K562 (cell line): ENCODE measurements at regions not wholly inside any gene's neighbourhood (a gene's known extent, or its start where the extent isn't known, plus 50 kb on each side); places are given as distances from the start of the nearest gene placed in this dataset.

Experiments
- ATAC-seq: fragments of 200-7000 bp; cut with Tn5 transposase; 3 replicates; pipeline ENCODE4 v1.9.1; 2020; ENCODE audit warnings: moderate library complexity
- BruUV-seq: library from RNA; stranded (reverse); fragments of 400-500 nt; replicated peaks from 2 replicates; lab custom pipeline; 2021; lab: Mats Ljungman, UMichigan
- CTCF ChIA-PET: fragments of 300-600 bp; formaldehyde crosslinking; extraction: SDS; loops from one replicate; lab custom pipeline; 2021; ENCODE audit warnings: low intra/inter-chr PET ratio; lab: Yijun Ruan, JAX
- POLR2A ChIA-PET: fragments of 300-600, 350-650 bp; sonication (Branson Sonifier 250); formaldehyde crosslinking; extraction: SDS; loops from one replicate; lab custom pipeline; 2021; ENCODE audit warnings: antibody characterized with exemption, inconsistent platforms; lab: Yijun Ruan, JAX
- DNase-seq, 4 experiments: peaks; one replicate each; pipeline versions ENCODE4 v3.0.0 to v3.0.0-alpha.2; 2011 to 2018; ENCODE audit warnings: low spot score in 3 of 4, mixed read lengths in 3 of 4; ENCODE audit errors: extremely low read depth in 1 of 4
- FAIRE-seq: peaks from 2 replicates; lab custom pipeline; 2011; peaks lifted over from hg19 to GRCh38; lab: Jason Lieb, UNC
- H2AFZ ChIP-seq: 2 replicates; pipeline ENCODE4 v1.6.0; 2011; ENCODE audit warnings: low read depth, low read length, control low read depth, inconsistent platforms
- H3K27ac ChIP-seq: fragments of 200-600 bp; 3 replicates; pipeline ENCODE4 v1.8.0; 2011; ENCODE audit warnings: low read depth, mild to moderate bottlenecking, control low read depth, inconsistent platforms, low read length, moderate library complexity, mixed read lengths; ENCODE audit errors: extremely low read depth
- H3K27me3 ChIP-seq, 2 experiments: fragments of 300-600 bp in 1 of 2; 2 replicates in 1 of 2; 3 replicates in 1 of 2; pipeline versions ENCODE4 v1.6.0 to v1.8.0; 2011; ENCODE audit warnings: inconsistent platforms in 2 of 2, low read length in 2 of 2, mild to moderate bottlenecking in 1 of 2, mixed read lengths in 1 of 2, moderate library complexity in 1 of 2; ENCODE audit not compliant: control insufficient read depth in 2 of 2, insufficient read depth in 2 of 2
- H3K36me3 ChIP-seq: fragments of 300-600 bp; 3 replicates; pipeline ENCODE4 v1.8.0; 2011; ENCODE audit warnings: mild to moderate bottlenecking, low read length, inconsistent platforms; ENCODE audit not compliant: control insufficient read depth, insufficient read depth
- H3K4me1 ChIP-seq, 2 experiments: fragments of 200-600 bp in 1 of 2; replicated peaks in 1 of 2; 2 replicates in 1 of 2; 3 replicates in 1 of 2; pipeline versions ENCODE4 v1.5.1 to v1.8.0; 2011; ENCODE audit warnings: inconsistent platforms in 2 of 2, low read length in 2 of 2, mild to moderate bottlenecking in 1 of 2, mixed read lengths in 1 of 2, moderate library complexity in 1 of 2; ENCODE audit not compliant: control insufficient read depth in 2 of 2, insufficient read depth in 2 of 2
- H3K4me2 ChIP-seq: 2 replicates; pipeline ENCODE4 v1.6.1; 2011; ENCODE audit warnings: low read length, control low read depth, inconsistent platforms, mixed read lengths; ENCODE audit not compliant: insufficient read depth
- H3K4me3 ChIP-seq: fragments of 200-600 bp; sonication (generic), shearing (Covaris generic); 2 replicates; pipeline ENCODE4 v1.5.1; 2016; ENCODE audit warnings: control low read depth, inconsistent platforms
- H3K79me2 ChIP-seq: fragments of 200-600 bp; 3 replicates; pipeline ENCODE4 v1.8.0; 2011; ENCODE audit warnings: low read length, inconsistent platforms; ENCODE audit not compliant: control insufficient read depth, insufficient read depth
- H3K9ac ChIP-seq, 2 experiments: 2 replicates each; pipeline versions ENCODE4 v1.6.0 to v1.6.1; 2011; ENCODE audit warnings: low read depth in 2 of 2, low read length in 2 of 2, control low read depth in 1 of 2, inconsistent platforms in 1 of 2, mild to moderate bottlenecking in 1 of 2, mixed read lengths in 1 of 2; ENCODE audit not compliant: insufficient read depth in 1 of 2
- H3K9me1 ChIP-seq: one replicate; pipeline ENCODE4 v1.6.0; 2011; ENCODE audit warnings: inconsistent platforms, mild to moderate bottlenecking, low read length, moderate library complexity; ENCODE audit not compliant: control insufficient read depth, insufficient read depth
- H3K9me3 ChIP-seq: replicated peaks from 2 replicates; pipeline ENCODE4 v1.5.1; 2011; ENCODE audit warnings: low read depth, low read length, inconsistent platforms; ENCODE audit not compliant: control insufficient read depth, insufficient read depth
- H4K20me1 ChIP-seq: replicated peaks from 2 replicates; pipeline ENCODE4 v1.6.1; 2011; ENCODE audit warnings: low read length, inconsistent platforms, mixed read lengths; ENCODE audit not compliant: control insufficient read depth, insufficient read depth
- ARID2 ChIP-seq: fragments of 450-650 bp; IDR thresholded peaks from 2 replicates; pipeline ENCODE4 v1.6.1; 2017; ENCODE audit warnings: antibody characterized with exemption, mild to moderate bottlenecking
- C11orf30 ChIP-seq: fragments of 450-650 bp; IDR thresholded peaks from 2 replicates; pipeline ENCODE4 v1.6.1; 2016; ENCODE audit warnings: low read depth, mild to moderate bottlenecking
- IRF9 ChIP-seq: fragments of 450-650 bp; IDR thresholded peaks from 2 replicates; pipeline ENCODE4 v1.6.1; 2016; ENCODE audit warnings: missing biosample characterization, missing genetic modification characterization
- MAFG ChIP-seq: fragments of 450-650 bp; conservative IDR thresholded peaks from 2 replicates; pipeline ENCODE4 v1.6.1; 2016; ENCODE audit warnings: missing genetic modification characterization, missing compliant biosample characterization
- MAFK ChIP-seq: IDR thresholded peaks from 2 replicates; pipeline ENCODE4 v1.6.1; 2011; ENCODE audit warnings: low read length, improper control_type of control experiment
- MECOM ChIP-seq: fragments of 250-450 bp; sonication (Bioruptor Pico); IDR thresholded peaks from 2 replicates; pipeline ENCODE4 v1.8.0; 2022; ENCODE audit warnings: inconsistent platforms
- MGA ChIP-seq: fragments of 450-650 bp; IDR thresholded peaks from 2 replicates; pipeline ENCODE4 v1.6.1; 2016; ENCODE audit warnings: mild to moderate bottlenecking, moderate library complexity
- NCOA6 ChIP-seq: fragments of 450-650 bp; IDR thresholded peaks from 2 replicates; pipeline ENCODE4 v1.6.1; 2017; ENCODE audit warnings: mild to moderate bottlenecking
- NCOR1 ChIP-seq: fragments of 450-650 bp; IDR thresholded peaks from 2 replicates; pipeline ENCODE4 v1.6.1; 2016; ENCODE audit warnings: mild to moderate bottlenecking, moderate library complexity
- RCOR1 ChIP-seq, 2 experiments: IDR thresholded peaks; 2 replicates each; pipeline ENCODE4 v1.6.1; 2012; ENCODE audit warnings: low read depth in 2 of 2, low read length in 2 of 2, borderline replicate concordance in 1 of 2, improper control_type of control experiment in 1 of 2
- SMC3 ChIP-seq: conservative IDR thresholded peaks from 2 replicates; pipeline ENCODE4 v1.6.1; 2011; ENCODE audit warnings: low read depth, low read length, improper control_type of control experiment; ENCODE audit not compliant: insufficient read depth
- ZNF316 ChIP-seq: fragments of 450-650 bp; IDR thresholded peaks from 2 replicates; pipeline ENCODE4 v1.6.1; 2016
- in situ Hi-C: fragments of 300-500 bp; cut with MboI; formaldehyde crosslinking; loops from 4 replicates; pipeline ENCODE4 v1.15.0; 2018; ENCODE audit warnings: inconsistent platforms, mixed read lengths
- intact Hi-C: fragments of 100-400 bp; cut with micrococcal nuclease; formaldehyde crosslinking; loops from 2 replicates; pipeline ENCODE4 v1.14.2; 2022

DNA sequence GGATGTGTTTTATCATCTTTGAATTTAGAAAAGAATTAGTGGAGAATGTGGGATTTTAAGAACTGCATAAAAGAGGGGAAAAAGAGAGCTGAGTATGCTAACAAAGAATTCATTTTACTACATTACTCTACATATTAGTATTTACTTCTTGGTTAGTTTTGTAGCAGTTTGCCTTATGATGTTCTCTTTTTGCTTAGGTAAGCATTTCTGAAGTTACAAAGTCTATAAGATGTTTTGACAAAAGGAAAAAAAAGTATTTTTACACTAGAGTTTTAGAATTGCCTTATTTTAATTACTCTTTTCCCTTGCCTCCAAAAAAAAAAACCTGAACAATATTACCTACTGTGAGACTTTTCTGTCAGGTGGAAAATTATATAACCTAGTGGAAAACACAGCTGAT lies 739.5 kb upstream of the SLC39A10 start:
- H3K79me2 ChIP-seq = no peaks in the 10 kb centered on the region
- no TSS peak for BruUV-seq
- H3K4me2 ChIP-seq = no peak overlapping the region
- no peaks in the 10 kb centered on the region for H3K4me1 ChIP-seq
- H3K4me3 ChIP-seq = no peak overlapping the region
- CTCF ChIA-PET = no interaction called here
- H3K9me1 ChIP-seq = no peaks in the 10 kb centered on the region
- no peak overlapping the region for H3K9ac ChIP-seq
- no peak for ATAC-seq
- H3K9me3 ChIP-seq = no peaks in the 10 kb centered on the region
- H4K20me1 ChIP-seq = no peaks in the 10 kb centered on the region
- no peak overlapping the region for H2AFZ ChIP-seq
- in situ Hi-C loops = no loop called here
- intact Hi-C loops = no loop called here
- no peak for FAIRE-seq
- H3K36me3 ChIP-seq = no peaks in the 10 kb centered on the region
- no peak overlapping the region for H3K27ac ChIP-seq
- POLR2A ChIA-PET = no interaction called here
- DNase-seq = no peak
- no peaks in the 10 kb centered on the region for H3K27me3 ChIP-seq
- TF ChIP-seq MECOM (CRISPR knock-in tag) = no peak
- TF ChIP-seq ARID2 = no peak
- TF ChIP-seq NCOR1 = no peak
- TF ChIP-seq MAFG (tag) = peak; percentile 62
- TF ChIP-seq C11orf30 = peak; percentile 50; the same call in 1 of the 2 replicates
- no peak for TF ChIP-seq NCOA6
- TF ChIP-seq MAFK = peak; percentile 92
- TF ChIP-seq ZNF316 = peak; percentile 73
- no peak for TF ChIP-seq MGA
- no peak for TF ChIP-seq SMC3
- no peak for TF ChIP-seq IRF9 (tag)
- no peak for TF ChIP-seq RCOR1 (IDR thresholded peaks at IDR 0.05; ENCODE audit: borderline replicate concordance in 1 of 2, low read depth in 2 of 2, low read length in 2 of 2)
